ENCODE measurements at regions not wholly inside any gene's neighbourhood (a gene's known extent, or its start where the extent isn't known, plus 50 kb on each side); places are given as distances from the start of the nearest gene placed in this dataset.

DNA sequence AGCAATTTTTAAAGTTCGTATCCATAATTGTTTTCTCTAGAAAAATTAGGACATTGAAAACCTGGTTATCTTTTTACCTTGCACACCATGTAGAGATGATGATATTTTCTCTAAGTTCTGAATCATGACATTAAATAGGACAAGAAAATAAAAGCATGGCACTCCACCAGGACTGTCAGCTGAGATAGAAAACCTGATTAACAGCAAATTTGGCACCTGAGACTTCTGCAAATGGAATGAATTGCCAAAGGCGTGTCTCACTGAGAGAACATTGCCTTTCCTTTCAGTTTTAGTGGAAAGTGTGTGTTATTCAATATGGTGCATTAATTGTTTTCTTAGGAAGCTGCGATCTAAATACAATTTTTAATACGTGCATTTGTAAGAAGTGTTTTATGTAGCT is 164.7 kb downstream of the LRRC30 start:
- Histone ChIP-seq H3K9me3 (ENCODE audit: insufficient read depth, low read depth) (no peaks in the 10 kb centered on the region), H3K79me2 (ENCODE audit: low read depth) (no peaks in the 10 kb centered on the region), H2AFZ (no peak overlapping the region), H3K4me3 (no peak overlapping the region), H3F3A (ENCODE audit: insufficient read depth, low read depth) (no peaks in the 10 kb centered on the region), H3K27me3 (ENCODE audit: insufficient read depth, low read depth) (peaks cover 76% of the 10 kb centered on the region), H3K9me2 (ENCODE audit: insufficient read depth) (no peaks in the 10 kb centered on the region), H3K36me3 (ENCODE audit: low read depth) (no peaks in the 10 kb centered on the region), H3K4me2 (no peak overlapping the region), H3K4me1 (replicated peaks; ENCODE audit: insufficient read depth) (no peaks in the 10 kb centered on the region), H4K20me1 (ENCODE audit: insufficient read depth) (no peaks in the 10 kb centered on the region), H3K27ac (no peak overlapping the region)
- POLR2A ChIA-PET (ENCODE audit: unreplicated experiment), result no interaction called here
- DNase-seq, result no peak
- CTCF ChIA-PET, result no interaction called here
- no TSS peak for BruUV-seq (replicated peaks)
- no peak for TF ChIP-seq EZH2 (IDR thresholded peaks at IDR 0.05; ENCODE audit: low read depth)
- TF ChIP-seq, protein P1, sequence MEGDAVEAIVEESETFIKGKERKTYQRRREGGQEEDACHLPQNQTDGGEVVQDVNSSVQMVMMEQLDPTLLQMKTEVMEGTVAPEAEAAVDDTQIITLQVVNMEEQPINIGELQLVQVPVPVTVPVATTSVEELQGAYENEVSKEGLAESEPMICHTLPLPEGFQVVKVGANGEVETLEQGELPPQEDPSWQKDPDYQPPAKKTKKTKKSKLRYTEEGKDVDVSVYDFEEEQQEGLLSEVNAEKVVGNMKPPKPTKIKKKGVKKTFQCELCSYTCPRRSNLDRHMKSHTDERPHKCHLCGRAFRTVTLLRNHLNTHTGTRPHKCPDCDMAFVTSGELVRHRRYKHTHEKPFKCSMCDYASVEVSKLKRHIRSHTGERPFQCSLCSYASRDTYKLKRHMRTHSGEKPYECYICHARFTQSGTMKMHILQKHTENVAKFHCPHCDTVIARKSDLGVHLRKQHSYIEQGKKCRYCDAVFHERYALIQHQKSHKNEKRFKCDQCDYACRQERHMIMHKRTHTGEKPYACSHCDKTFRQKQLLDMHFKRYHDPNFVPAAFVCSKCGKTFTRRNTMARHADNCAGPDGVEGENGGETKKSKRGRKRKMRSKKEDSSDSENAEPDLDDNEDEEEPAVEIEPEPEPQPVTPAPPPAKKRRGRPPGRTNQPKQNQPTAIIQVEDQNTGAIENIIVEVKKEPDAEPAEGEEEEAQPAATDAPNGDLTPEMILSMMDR (conservative IDR thresholded peaks at IDR 0.05), result no peak
- intact Hi-C loops (cut with micrococcal nuclease; ENCODE audit: unreplicated experiment), result no loop called here

DNA sequence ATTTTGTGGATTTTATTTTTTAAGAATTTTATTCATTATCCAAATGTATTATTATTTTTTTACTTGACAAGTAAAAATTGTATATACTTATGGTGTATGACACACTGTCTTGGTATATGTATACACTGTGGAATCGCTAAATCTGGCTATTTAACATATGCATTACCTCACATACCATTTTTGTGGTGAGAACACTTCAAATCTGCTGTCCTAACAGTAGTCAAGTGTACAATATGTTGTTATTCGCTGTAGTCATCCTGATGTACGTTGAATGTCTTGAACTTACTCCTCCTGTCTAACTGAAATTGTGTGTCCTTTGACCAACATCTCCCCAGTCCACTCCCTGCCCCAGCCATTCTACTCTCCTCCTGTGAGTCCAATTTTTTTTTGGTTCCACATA is 153.2 kb upstream of the PTPRM start:
- Histone ChIP-seq H3K4me1 (replicated peaks; ENCODE audit: insufficient read depth) (peaks cover 16% of the 10 kb centered on the region), H4K20me1 (ENCODE audit: insufficient read depth) (no peaks in the 10 kb centered on the region), H3K79me2 (ENCODE audit: low read depth) (no peaks in the 10 kb centered on the region), H3K9me3 (ENCODE audit: insufficient read depth, low read depth) (no peaks in the 10 kb centered on the region), H2AFZ (no peak overlapping the region), H3K27ac (no peak overlapping the region), H3K4me2 (no peak overlapping the region), H3K9me2 (ENCODE audit: insufficient read depth) (no peaks in the 10 kb centered on the region), H3K27me3 (ENCODE audit: insufficient read depth, low read depth) (no peaks in the 10 kb centered on the region; the same call in 1 of the 2 replicates), H3F3A (ENCODE audit: insufficient read depth, low read depth) (no peaks in the 10 kb centered on the region; the same call in 1 of the 2 replicates), H3K36me3 (ENCODE audit: low read depth) (no peaks in the 10 kb centered on the region), H3K4me3 (no peak overlapping the region)
- ChIA-PET CTCF (no interaction called here), POLR2A (ENCODE audit: unreplicated experiment) (no interaction called here)
- TF ChIP-seq, protein P1 (conservative IDR thresholded peaks at IDR 0.05), result no peak
- TF ChIP-seq EZH2 (IDR thresholded peaks at IDR 0.05; ENCODE audit: low read depth), result no peak
- no TSS peak for BruUV-seq (replicated peaks)
- intact Hi-C loops (cut with micrococcal nuclease; ENCODE audit: unreplicated experiment), result loop anchor here (10.0 kb wide), 1 partner anchor 109 kb away; no protein-coding TSS in a partner anchor
- DNase-seq, result no peak

DNA sequence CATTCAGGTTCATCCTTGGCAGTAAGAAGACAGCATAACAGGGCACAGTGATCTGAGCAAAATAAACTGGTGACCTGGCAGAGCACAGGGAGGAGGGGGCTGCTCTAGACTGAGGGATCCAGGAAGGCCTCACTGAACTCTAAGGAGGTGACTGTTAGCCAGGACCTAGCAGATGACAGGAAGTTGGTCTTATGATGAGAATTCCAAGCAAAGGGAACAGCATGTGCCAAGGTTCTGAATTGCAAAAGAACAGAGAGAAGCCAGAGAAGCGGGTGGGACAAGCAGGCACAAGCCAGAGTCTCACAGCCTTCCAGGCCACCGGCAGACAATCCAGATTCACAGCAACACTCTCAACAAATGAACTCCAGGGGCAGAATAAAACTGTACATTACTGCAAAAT is 152.7 kb upstream of the PTPRM start:
- no TSS peak for BruUV-seq (replicated peaks)
- H3F3A ChIP-seq (ENCODE audit: insufficient read depth, low read depth), result no peaks in the 10 kb centered on the region; the same call in 1 of the 2 replicates
- no peaks in the 10 kb centered on the region for H3K9me3 ChIP-seq (ENCODE audit: insufficient read depth, low read depth)
- POLR2A ChIA-PET (ENCODE audit: unreplicated experiment), result no interaction called here
- no peak overlapping the region for H3K4me2 ChIP-seq
- H3K9me2 ChIP-seq (ENCODE audit: insufficient read depth), result no peaks in the 10 kb centered on the region
- DNase-seq, result no peak
- peaks cover 16% of the 10 kb centered on the region for H3K4me1 ChIP-seq (replicated peaks; ENCODE audit: insufficient read depth)
- no peak overlapping the region for H3K4me3 ChIP-seq
- intact Hi-C loops (cut with micrococcal nuclease; ENCODE audit: unreplicated experiment), result loop anchor here (10.0 kb wide), 1 partner anchor 110 kb away; no protein-coding TSS in a partner anchor
- H3K36me3 ChIP-seq (ENCODE audit: low read depth), result no peaks in the 10 kb centered on the region
- no peaks in the 10 kb centered on the region for H3K27me3 ChIP-seq (ENCODE audit: insufficient read depth, low read depth)
- H3K79me2 ChIP-seq (ENCODE audit: low read depth), result no peaks in the 10 kb centered on the region
- CTCF ChIA-PET, result no interaction called here
- no peaks in the 10 kb centered on the region for H4K20me1 ChIP-seq (ENCODE audit: insufficient read depth)
- no peak overlapping the region for H3K27ac ChIP-seq
- TF ChIP-seq, protein P1 (conservative IDR thresholded peaks at IDR 0.05), result no peak
- no peak for TF ChIP-seq EZH2 (IDR thresholded peaks at IDR 0.05; ENCODE audit: low read depth)
- H2AFZ ChIP-seq, result no peak overlapping the region

All from PC-9 (cell line).